ENCODE measurements at regions not wholly inside any gene's neighbourhood (a gene's known extent, or its start where the extent isn't known, plus 50 kb on each side); places are given as distances from the start of the nearest gene placed in this dataset.
A peak's percentile ranks its signal among the peaks of the same experiment; 100 is the strongest.

DNA sequence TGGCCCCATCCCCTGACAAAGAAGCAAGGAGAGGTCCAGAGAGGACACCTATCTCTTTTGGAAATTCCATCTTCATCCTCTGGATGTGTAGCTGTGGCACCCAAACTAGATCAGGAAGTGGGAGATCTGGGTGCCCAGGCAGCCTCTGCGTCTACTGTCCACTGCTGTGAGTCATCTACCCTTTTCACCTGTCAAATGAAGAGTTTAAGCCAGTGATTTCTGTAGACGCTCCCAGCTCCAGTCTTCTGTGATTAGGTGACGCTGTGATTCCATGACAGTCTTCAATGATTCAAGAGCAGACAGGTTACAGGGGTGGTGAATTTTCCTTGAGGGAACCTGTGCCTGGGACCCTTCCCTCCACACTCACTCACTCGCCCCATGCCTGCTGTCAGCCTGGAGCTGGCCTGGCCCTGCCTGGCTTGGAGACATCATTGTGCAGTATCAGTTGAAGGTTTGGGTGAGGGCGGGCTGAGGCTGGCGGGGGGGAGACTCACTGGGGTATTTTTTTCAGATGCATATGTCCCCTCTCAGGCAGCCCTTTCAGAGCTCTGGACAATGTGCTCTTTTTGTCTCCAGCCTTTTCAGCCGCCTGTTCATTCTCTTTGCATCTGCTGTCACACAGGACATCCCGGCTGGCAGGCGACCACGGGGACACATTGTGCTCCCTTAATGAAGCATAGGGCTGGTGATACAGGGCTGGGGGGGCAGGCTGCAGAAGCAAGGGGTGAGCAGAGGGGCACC is 56.8 kb upstream of the PARP11 start:
- H3K4me3 ChIP-seq (ENCODE audit: low read depth, low read length), result no peak overlapping the region
- no peak for DNase-seq (ENCODE audit: low read depth)

GRCh38 chr12:3928538-3929184 is 55.5 kb upstream of the PARP11 start:
- peak; percentile 9 for DNase-seq (ENCODE audit: low read depth)
- H3K4me3 ChIP-seq (ENCODE audit: low read depth, low read length), result no peak overlapping the region
- no peak for TF ChIP-seq CTCF (IDR thresholded peaks at IDR 0.05; ENCODE audit: insufficient read depth, low read depth, low read length, missing control alignments)

More for the DNA sequence above, 56.8 kb upstream of the PARP11 start:
- TF ChIP-seq CTCF (IDR thresholded peaks at IDR 0.05; ENCODE audit: insufficient read depth, low read depth, low read length, missing control alignments), result no peak

GRCh38 chr12:3925621-3926020 is 52.4 kb upstream of the PARP11 start:
- no peak overlapping the region for H3K4me3 ChIP-seq (ENCODE audit: low read depth, low read length)
- TF ChIP-seq CTCF (IDR thresholded peaks at IDR 0.05; ENCODE audit: insufficient read depth, low read depth, low read length, missing control alignments), result no peak

DNA sequence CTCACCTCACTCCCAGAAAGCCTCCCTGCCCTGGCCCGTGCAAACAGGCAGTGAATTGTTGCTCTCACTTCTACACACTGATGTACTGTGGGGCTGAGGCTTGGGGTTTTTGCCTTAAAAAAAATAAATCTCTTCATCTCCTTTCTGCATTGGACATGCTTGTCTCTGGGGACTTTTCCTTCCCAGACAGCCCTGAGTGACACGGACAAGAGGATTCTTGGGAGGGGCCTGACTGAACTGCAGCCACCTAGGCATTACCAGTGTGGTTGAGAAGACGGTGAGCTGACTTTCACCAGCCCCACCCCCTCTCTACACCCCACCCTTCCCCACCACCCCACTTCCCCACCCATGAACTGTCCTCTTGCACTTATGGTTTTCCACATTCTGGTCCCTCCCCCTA is 51.6 kb upstream of the PARP11 start:
- TF ChIP-seq CTCF (IDR thresholded peaks at IDR 0.05; ENCODE audit: insufficient read depth, low read depth, low read length, missing control alignments), result no peak
- no peak for DNase-seq (ENCODE audit: low read depth)
- H3K4me3 ChIP-seq (ENCODE audit: low read depth, low read length), result no peak overlapping the region

More at GRCh38 chr12:3925621-3926020, 52.4 kb upstream of the PARP11 start:
- DNase-seq (ENCODE audit: low read depth), result no peak

GRCh38 chr12:3923021-3923420 is 49.8 kb upstream of the PARP11 start:
- no peak for DNase-seq (ENCODE audit: low read depth)
- no peak for TF ChIP-seq CTCF (IDR thresholded peaks at IDR 0.05; ENCODE audit: insufficient read depth, low read depth, low read length, missing control alignments)
- no peak overlapping the region for H3K4me3 ChIP-seq (ENCODE audit: low read depth, low read length)
